K562 (cell line): ENCODE measurements at regions not wholly inside any gene's neighbourhood (a gene's known extent, or its start where the extent isn't known, plus 50 kb on each side); places are given as distances from the start of the nearest gene placed in this dataset.

Experiments
- AFF1 ChIP-seq, 2 experiments: fragments of 450-650 bp; IDR thresholded peaks; 2 replicates each; pipeline ENCODE4 v1.6.1; 2018; ENCODE audit warnings: mild to moderate bottlenecking in 2 of 2, low read depth in 1 of 2; ENCODE audit not compliant: partially characterized antibody in 2 of 2
- REST ChIP-seq, 2 experiments: fragments of 450-650 bp; formaldehyde crosslinking in 1 of 2; IDR thresholded peaks; 2 replicates each; pipeline versions ENCODE4 v1.4.0 to v1.6.1; 2014 to 2020; ENCODE audit warnings: mild to moderate bottlenecking in 2 of 2, borderline replicate concordance in 1 of 2, low read depth in 1 of 2
- TARDBP ChIP-seq: fragments of 450-650 bp; IDR thresholded peaks from 2 replicates; pipeline ENCODE4 v1.6.1; 2016
- USF1 ChIP-seq: sonication (generic); formaldehyde crosslinking; IDR thresholded peaks from 2 replicates; pipeline ENCODE4 v1.9.0; 2022; ENCODE audit warnings: mild to moderate bottlenecking, missing genetic modification reagents
- ZBTB8A ChIP-seq: fragments of 450-650 bp; IDR thresholded peaks from 2 replicates; pipeline ENCODE4 v1.6.1; 2018; ENCODE audit warnings: mild to moderate bottlenecking, moderate library complexity; ENCODE audit not compliant: partially characterized antibody
- ZNF124 ChIP-seq: sonication (generic); formaldehyde crosslinking; IDR thresholded peaks from 2 replicates; pipeline ENCODE4 v1.8.1; 2022; ENCODE audit warnings: missing genetic modification reagents
- ZNF23 ChIP-seq: fragments of 250-450 bp; sonication (Bioruptor Pico); IDR thresholded peaks from 2 replicates; pipeline ENCODE4 v1.4.0; 2020; ENCODE audit warnings: mild to moderate bottlenecking

GRCh38 chr22:27125539-27125938 is 468.2 kb downstream of the MIAT start (continued):
- TF ChIP-seq REST (IDR thresholded peaks at IDR 0.05; ENCODE audit: borderline replicate concordance) (no peak), REST (CRISPR knock-in tag; IDR thresholded peaks at IDR 0.05; ENCODE audit: low read depth) (no peak), ZNF124 (no peak), USF1 (no peak), TARDBP (no peak), ZNF23 (CRISPR knock-in tag) (no peak), ZBTB8A (no peak), AFF1 (IDR thresholded peaks at IDR 0.05; ENCODE audit: low read depth in 1 of 2, partially characterized antibody in 2 of 2) (no peak)
- TF ChIP-seq, all 486 proteins: peak for 0
